ENCODE measurements at regions not wholly inside any gene's neighbourhood (a gene's known extent, or its start where the extent isn't known, plus 50 kb on each side); places are given as distances from the start of the nearest gene placed in this dataset.

- ATAC-seq (ENCODE audit: low read depth) (no peak), DNase-seq (no peak)
- H3K27ac Mint-ChIP-seq = no peak overlapping the region
- H3K36me3 Mint-ChIP-seq (ENCODE audit: low read depth) = no peaks in the 10 kb centered on the region
- no peaks in the 10 kb centered on the region for H3K27me3 Mint-ChIP-seq
- H3K4me1 Mint-ChIP-seq = no peaks in the 10 kb centered on the region
- ChIA-PET CTCF (no interaction called here), POLR2A (no interaction called here)
- no peak overlapping the region for H3K4me3 Mint-ChIP-seq
- intact Hi-C loops (cut with micrococcal nuclease) = no loop called here
- TF ChIP-seq CTCF (IDR thresholded peaks at IDR 0.05) = no peak
- H3K9me3 Mint-ChIP-seq = no peaks in the 10 kb centered on the region
Observed at GRCh38 chr3:64974401-64974800, 286.6 kb upstream of the ADAMTS9 start.

GRCh38 chr3:64972793-64973192, 285.0 kb upstream of the ADAMTS9 start:
- ChIA-PET CTCF (no interaction called here), POLR2A (no interaction called here)
- TF ChIP-seq CTCF (IDR thresholded peaks at IDR 0.05) = no peak
- ATAC-seq (ENCODE audit: low read depth) (no peak), DNase-seq (no peak)
- Mint-ChIP-seq H3K9me3 (no peaks in the 10 kb centered on the region), H3K4me1 (no peaks in the 10 kb centered on the region), H3K4me3 (no peak overlapping the region), H3K27ac (no peak overlapping the region), H3K36me3 (ENCODE audit: low read depth) (no peaks in the 10 kb centered on the region), H3K27me3 (no peaks in the 10 kb centered on the region)
- intact Hi-C loops (cut with micrococcal nuclease) = no loop called here

DNA sequence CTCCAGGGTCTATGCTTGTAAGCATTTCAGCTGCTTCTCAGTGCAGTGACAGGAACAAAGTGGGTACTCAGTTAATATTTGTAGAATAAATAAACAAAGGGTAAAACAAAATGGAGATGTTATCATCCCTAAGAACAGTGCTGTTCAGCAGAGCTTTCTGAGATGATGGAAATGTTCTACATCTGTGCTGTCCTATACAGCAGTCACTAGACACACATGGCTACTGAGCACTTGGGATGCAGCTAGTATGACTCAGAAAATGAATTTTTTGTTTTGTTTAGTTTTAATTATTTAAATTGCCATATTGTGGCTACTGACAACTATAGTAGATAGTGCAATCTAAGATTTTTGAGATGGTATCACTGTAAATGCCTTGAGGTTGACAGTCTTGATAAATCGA, 283.8 kb upstream of the ADAMTS9 start:
- H3K27me3 Mint-ChIP-seq = no peaks in the 10 kb centered on the region
- intact Hi-C loops (cut with micrococcal nuclease) = no loop called here
- ChIA-PET POLR2A (no interaction called here), CTCF (no interaction called here)
- ATAC-seq (ENCODE audit: low read depth) (no peak), DNase-seq (no peak)
- no peaks in the 10 kb centered on the region for H3K4me1 Mint-ChIP-seq
- H3K9me3 Mint-ChIP-seq = no peaks in the 10 kb centered on the region
- no peak for TF ChIP-seq CTCF (IDR thresholded peaks at IDR 0.05)
- no peaks in the 10 kb centered on the region for H3K36me3 Mint-ChIP-seq (ENCODE audit: low read depth)
- no peak overlapping the region for H3K4me3 Mint-ChIP-seq
- no peak overlapping the region for H3K27ac Mint-ChIP-seq

DNA sequence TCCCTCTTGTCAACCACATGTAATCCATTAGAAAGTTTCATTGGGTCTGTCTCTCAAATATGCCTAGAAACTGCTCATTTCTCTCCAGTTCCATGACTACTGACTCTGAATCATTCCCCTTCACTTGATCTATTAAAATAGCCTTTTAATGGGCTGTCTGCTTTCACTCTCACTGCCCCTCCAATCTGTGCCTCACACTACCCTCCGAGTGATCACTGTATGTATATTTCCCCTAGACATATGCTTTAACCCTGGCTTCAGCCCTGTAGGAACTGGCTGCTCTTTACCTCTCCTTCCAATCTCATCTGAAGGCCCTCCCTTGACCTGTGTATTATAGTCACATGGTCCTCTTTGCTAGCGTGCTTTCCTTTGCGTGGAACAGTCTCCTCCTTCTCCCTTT, 282.8 kb upstream of the ADAMTS9 start:
- no peak for ATAC-seq (ENCODE audit: low read depth)
- ChIA-PET CTCF (no interaction called here), POLR2A (no interaction called here)
- no peak for DNase-seq
- intact Hi-C loops (cut with micrococcal nuclease) = no loop called here
- H3K9me3 Mint-ChIP-seq = no peaks in the 10 kb centered on the region
- no peak for TF ChIP-seq CTCF (IDR thresholded peaks at IDR 0.05)
- no peaks in the 10 kb centered on the region for H3K36me3 Mint-ChIP-seq (ENCODE audit: low read depth)
- no peaks in the 10 kb centered on the region for H3K4me1 Mint-ChIP-seq
- H3K27me3 Mint-ChIP-seq = no peaks in the 10 kb centered on the region
- no peak overlapping the region for H3K4me3 Mint-ChIP-seq
- H3K27ac Mint-ChIP-seq = no peak overlapping the region

- H3K9me3 Mint-ChIP-seq = peaks cover 11% of the 10 kb centered on the region
- no peak for ATAC-seq (ENCODE audit: low read depth)
- no peak overlapping the region for H3K4me3 Mint-ChIP-seq
- H3K4me1 Mint-ChIP-seq = no peaks in the 10 kb centered on the region
- intact Hi-C loops (cut with micrococcal nuclease) = no loop called here
- H3K36me3 Mint-ChIP-seq (ENCODE audit: low read depth) = no peaks in the 10 kb centered on the region
- no peak overlapping the region for H3K27ac Mint-ChIP-seq
- H3K27me3 Mint-ChIP-seq = no peaks in the 10 kb centered on the region
- no peak for DNase-seq
- TF ChIP-seq CTCF (IDR thresholded peaks at IDR 0.05) = no peak
- CTCF ChIA-PET = no interaction called here
- POLR2A ChIA-PET = no interaction called here
Observed at GRCh38 chr3:64961301-64961700, 273.5 kb upstream of the ADAMTS9 start.
